Keratinocyte (primary cell): ENCODE measurements at regions not wholly inside any gene's neighbourhood (a gene's known extent, or its start where the extent isn't known, plus 50 kb on each side); places are given as distances from the start of the nearest gene placed in this dataset.

Source experiments
- EZH2 ChIP-seq: IDR thresholded peaks from one replicate; pipeline ENCODE4 v1.6.1; 2012; ENCODE audit warnings: inconsistent platforms, mild to moderate bottlenecking, low read length, moderate library complexity
- TF ChIP-seq, protein P1 (sequence below), 3 experiments: IDR thresholded peaks in 1 of 3; conservative IDR thresholded peaks in 1 of 3; optimal IDR thresholded peaks in 1 of 3; 2 replicates in 2 of 3; 3 replicates in 1 of 3; pipeline versions ENCODE3 to v1.5.1; 2011; ENCODE audit warnings: low read length in 3 of 3, mild to moderate bottlenecking in 3 of 3, moderate library complexity in 2 of 3, control low read depth in 1 of 3, inconsistent platforms in 1 of 3; ENCODE audit not compliant: insufficient read depth in 2 of 3; ENCODE audit errors: extremely low read depth in 1 of 3

DNA sequence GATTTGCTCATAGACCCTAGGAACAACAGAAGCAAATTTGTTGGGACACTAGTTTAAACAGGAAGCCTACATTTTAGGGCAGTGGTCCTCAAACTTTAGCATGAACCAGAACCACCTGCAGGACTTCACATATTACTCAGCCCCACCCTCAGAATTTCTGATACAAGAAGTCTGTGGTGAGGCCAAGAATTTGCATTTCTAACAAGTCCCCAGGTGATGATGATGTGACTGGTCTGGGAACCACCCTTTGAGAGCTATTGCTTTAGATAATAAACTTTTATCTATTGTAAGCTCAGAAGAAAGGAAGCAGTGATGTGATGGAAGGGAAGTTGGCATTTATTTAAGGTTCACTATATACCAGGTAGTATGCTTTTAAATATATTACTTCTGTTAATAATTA is 194.0 kb downstream of the FAM181B start:
- TF ChIP-seq, protein P1, sequence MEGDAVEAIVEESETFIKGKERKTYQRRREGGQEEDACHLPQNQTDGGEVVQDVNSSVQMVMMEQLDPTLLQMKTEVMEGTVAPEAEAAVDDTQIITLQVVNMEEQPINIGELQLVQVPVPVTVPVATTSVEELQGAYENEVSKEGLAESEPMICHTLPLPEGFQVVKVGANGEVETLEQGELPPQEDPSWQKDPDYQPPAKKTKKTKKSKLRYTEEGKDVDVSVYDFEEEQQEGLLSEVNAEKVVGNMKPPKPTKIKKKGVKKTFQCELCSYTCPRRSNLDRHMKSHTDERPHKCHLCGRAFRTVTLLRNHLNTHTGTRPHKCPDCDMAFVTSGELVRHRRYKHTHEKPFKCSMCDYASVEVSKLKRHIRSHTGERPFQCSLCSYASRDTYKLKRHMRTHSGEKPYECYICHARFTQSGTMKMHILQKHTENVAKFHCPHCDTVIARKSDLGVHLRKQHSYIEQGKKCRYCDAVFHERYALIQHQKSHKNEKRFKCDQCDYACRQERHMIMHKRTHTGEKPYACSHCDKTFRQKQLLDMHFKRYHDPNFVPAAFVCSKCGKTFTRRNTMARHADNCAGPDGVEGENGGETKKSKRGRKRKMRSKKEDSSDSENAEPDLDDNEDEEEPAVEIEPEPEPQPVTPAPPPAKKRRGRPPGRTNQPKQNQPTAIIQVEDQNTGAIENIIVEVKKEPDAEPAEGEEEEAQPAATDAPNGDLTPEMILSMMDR (optimal IDR thresholded peaks at IDR 0.05 in 1 of 3, IDR thresholded peaks at IDR 0.05 in 1 of 3, conservative IDR thresholded peaks at IDR 0.05 in 1 of 3; ENCODE audit: extremely low read depth in 1 of 3, insufficient read depth in 2 of 3, low read length in 3 of 3) = no peak
- TF ChIP-seq EZH2 = no peak
